ENCODE measurements at regions not wholly inside any gene's neighbourhood (a gene's known extent, or its start where the extent isn't known, plus 50 kb on each side); places are given as distances from the start of the nearest gene placed in this dataset.

DNA sequence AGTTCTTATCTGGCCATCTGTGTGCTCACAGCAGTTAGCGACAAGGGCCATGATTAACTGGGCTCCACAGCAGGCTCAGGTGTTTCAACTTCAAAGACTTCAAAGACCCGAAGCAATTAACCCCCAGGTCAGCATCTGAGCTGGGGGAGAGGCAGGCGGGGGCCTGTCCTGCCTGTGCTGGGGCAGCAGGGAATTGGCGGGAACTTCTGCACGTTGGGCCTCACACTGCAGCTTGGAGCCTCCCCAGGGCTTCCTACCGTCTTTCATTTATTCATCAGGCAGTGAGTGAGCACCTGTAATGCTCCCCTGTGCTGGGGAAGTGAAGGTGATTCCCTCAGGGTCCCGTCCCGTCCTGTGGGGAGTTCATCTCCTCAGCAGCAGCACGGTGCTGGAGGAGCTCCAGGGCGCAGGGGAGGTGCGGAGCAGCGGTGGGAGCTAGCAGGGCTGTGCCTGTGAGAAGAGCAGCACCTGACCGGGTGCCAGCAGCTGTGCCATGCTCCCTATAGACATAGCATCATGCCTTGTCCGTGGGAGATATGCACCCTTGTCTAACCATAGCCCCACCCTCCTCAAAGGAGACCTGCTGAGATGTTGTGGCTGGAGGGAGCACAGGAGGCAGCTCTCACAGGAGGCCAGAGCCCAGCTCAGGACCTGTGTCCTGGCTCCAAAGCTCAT, 51.8 kb upstream of the FRMD1 start:
- no peak for DNase-seq

DNA sequence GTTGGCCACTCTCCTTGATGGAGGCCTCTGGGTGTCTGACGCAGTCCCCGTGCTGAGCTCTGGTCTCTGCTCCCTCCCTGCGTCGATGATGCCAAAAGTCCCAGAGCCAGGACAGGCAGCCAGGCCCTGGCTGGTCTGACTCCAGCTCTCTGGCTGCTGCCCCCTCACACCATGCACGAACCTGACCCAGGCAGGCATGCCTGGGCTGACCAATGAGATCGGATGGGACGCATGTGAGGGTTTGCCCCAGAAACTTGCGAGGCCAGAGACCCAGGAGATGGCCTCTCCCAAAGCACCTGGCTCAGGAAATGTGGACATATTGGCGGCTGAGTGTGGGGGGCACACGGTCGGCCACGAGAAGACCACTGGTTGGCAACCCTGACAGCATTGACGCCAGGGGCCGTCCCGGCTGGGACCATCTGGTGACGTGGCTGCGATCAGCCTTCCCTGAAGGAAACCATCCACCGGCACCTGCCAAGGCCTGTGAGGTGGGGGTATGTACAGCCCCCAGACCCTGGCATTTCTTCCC, 51.2 kb upstream of the FRMD1 start:
- no peak for DNase-seq

DNA sequence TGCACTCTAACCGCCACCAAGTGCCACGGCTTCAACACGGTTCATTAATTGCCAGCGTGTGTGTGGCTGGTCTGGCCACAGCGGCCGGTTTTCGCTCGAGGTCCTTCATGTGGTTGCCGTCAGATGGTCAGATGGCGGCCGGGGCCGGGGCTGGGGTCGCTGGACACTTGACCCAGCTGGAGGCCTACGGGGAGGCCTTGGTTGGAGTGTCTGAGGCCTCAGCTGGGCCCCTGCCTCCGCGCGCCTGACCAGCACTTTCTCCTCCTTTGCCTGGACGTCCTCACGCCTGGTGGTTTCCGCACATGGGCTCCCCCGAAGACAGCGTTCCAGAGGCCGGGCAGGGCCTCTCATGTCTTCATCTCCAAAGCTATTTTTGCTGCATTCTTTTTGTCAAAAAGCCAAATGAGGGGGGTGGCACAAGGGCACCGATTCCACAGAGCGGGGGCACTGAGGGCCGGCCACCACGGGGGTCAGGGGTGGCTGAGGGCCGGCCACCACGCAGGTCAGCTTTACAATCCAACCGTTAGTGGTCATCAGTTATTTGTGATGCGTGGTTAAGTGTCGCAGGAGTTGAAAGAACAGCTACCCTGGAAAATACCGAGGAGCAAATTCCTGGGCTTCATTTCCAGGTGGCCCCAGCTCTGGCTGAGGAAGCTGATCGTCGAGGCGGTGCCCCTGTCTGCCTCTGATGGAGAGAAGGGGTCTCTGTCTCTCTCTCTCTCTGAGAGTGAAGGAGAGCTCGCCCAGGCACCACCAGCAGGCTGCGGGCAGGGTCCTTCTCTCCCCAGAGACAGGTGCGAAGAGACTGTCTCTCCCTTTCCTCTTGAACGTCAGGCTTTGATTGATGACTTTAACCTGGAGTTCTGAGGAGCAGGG, 50.5 kb upstream of the FRMD1 start:
- DNase-seq, result no peak

DNA sequence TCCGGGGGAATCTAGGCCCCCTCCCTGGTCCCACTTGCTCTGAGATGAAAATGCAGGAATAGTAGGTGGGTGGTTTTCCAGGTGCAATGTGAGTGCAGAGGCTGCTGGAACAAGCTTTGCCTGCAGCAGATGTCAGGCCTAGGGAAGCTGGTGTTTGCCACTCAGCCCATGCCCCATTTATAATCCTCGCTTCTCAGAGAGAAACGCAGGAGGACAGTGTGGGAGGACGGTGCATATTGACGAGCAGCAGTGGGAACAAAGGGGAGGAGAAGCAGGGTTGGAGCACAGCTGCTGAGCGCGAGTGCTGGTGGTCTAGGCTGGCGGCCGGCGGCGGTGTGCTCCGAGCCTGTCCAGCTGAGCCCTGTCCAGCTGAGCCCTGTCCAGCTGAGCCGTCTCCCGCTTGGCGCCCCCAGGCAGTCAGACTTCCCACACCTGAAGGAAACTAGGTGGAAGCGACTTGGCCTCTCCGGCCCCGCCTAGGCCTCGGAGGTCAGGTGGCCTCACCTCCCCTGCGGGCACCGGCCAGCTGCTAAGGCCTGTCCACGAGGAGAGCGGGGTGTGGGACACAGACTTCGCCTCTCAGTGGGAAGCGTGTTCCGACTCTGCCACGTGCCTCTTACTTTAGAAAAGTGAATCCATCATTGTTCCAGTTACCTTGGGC, 49.7 kb upstream of the FRMD1 start:
- no peak for DNase-seq

All from NCI-H1694 treated with DMSO at 0.1 percent for 48 hours (cell line).